ENCODE measurements at regions not wholly inside any gene's neighbourhood (a gene's known extent, or its start where the extent isn't known, plus 50 kb on each side); places are given as distances from the start of the nearest gene placed in this dataset.

- Histone ChIP-seq H3K27me3 (no peaks in the 10 kb centered on the region), H3K27ac (no peak overlapping the region), H3K4me1 (no peaks in the 10 kb centered on the region), H3K4me3 (no peak overlapping the region), H3K36me3 (no peaks in the 10 kb centered on the region), H3K9me3 (no peaks in the 10 kb centered on the region)
- ATAC-seq (ENCODE audit: low FRiP score in 2 of 2) (no peak), DNase-seq (no peak)
- TF ChIP-seq POLR2AphosphoS5 (IDR thresholded peaks at IDR 0.05) (no peak), POLR2A (IDR thresholded peaks at IDR 0.05) (no peak), EP300 (IDR thresholded peaks at IDR 0.05) (no peak)
- TF ChIP-seq, protein P1, sequence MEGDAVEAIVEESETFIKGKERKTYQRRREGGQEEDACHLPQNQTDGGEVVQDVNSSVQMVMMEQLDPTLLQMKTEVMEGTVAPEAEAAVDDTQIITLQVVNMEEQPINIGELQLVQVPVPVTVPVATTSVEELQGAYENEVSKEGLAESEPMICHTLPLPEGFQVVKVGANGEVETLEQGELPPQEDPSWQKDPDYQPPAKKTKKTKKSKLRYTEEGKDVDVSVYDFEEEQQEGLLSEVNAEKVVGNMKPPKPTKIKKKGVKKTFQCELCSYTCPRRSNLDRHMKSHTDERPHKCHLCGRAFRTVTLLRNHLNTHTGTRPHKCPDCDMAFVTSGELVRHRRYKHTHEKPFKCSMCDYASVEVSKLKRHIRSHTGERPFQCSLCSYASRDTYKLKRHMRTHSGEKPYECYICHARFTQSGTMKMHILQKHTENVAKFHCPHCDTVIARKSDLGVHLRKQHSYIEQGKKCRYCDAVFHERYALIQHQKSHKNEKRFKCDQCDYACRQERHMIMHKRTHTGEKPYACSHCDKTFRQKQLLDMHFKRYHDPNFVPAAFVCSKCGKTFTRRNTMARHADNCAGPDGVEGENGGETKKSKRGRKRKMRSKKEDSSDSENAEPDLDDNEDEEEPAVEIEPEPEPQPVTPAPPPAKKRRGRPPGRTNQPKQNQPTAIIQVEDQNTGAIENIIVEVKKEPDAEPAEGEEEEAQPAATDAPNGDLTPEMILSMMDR (IDR thresholded peaks at IDR 0.05), result no peak
- WGBS, 2 donors, result 79 to 86% methylated on average over 1 of the region's 1 CpG
Observed at GRCh38 chr2:184256611-184257010, 341.7 kb upstream of the ZNF804A start.

DNA sequence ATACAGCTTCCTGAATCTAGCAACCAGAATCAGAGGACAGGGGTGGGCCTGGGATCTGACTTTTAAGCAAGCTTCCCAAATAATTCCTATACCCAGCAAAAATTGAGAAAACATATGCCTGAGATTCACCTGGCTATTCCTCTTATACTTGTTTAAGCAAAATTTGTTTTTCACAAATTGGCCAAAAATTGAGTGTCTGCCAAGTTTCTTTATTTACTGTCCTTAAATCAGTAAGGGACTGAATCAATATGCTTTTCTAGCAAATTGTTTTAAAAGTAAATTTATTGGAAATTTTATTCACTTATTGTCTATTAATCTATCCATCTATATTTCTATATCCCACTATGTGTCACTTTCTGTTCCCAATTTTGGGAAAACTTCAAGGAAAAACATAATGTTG is 337.0 kb upstream of the ZNF804A start:
- H3K4me3 ChIP-seq, result no peak overlapping the region
- no peaks in the 10 kb centered on the region for H3K27me3 ChIP-seq
- H3K4me1 ChIP-seq, result no peaks in the 10 kb centered on the region
- no peak overlapping the region for H3K27ac ChIP-seq
- DNase-seq (no peak), ATAC-seq (ENCODE audit: low FRiP score in 2 of 2) (no peak)
- H3K36me3 ChIP-seq, result no peaks in the 10 kb centered on the region
- H3K9me3 ChIP-seq, result no peaks in the 10 kb centered on the region
- no peak for TF ChIP-seq POLR2AphosphoS5 (IDR thresholded peaks at IDR 0.05)
- TF ChIP-seq POLR2A (IDR thresholded peaks at IDR 0.05), result no peak
- TF ChIP-seq, protein P1 (IDR thresholded peaks at IDR 0.05), result no peak
- no peak for TF ChIP-seq EP300 (IDR thresholded peaks at IDR 0.05)

DNA sequence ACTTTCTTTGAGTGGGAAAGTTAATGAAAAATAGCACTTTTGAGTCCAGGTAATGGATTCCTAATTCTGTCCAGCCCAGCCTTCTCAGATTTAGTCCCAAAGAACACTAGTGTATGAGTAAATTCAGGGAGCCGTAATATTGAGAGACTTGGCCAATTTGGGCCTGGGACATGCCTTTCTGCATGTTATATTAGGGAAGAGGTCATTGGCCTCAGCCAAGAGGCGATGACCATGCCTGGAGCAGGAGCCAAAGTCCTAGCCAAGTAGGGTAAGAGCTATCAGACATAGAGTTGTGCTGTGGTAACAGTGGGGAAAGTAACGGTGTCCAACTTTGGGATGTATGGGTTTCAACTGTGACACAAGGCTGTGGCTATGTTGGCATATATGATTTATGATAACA is 336.5 kb upstream of the ZNF804A start:
- TF ChIP-seq POLR2A (IDR thresholded peaks at IDR 0.05) (no peak), EP300 (IDR thresholded peaks at IDR 0.05) (no peak), POLR2AphosphoS5 (IDR thresholded peaks at IDR 0.05) (no peak)
- no peak for ATAC-seq (ENCODE audit: low FRiP score in 2 of 2)
- Histone ChIP-seq H3K36me3 (no peaks in the 10 kb centered on the region), H3K4me3 (no peak overlapping the region), H3K4me1 (no peaks in the 10 kb centered on the region), H3K27ac (no peak overlapping the region), H3K27me3 (no peaks in the 10 kb centered on the region), H3K9me3 (no peaks in the 10 kb centered on the region)
- DNase-seq, result no peak
- 72 to 86% methylated on average over 3 of the region's 3 CpGs for WGBS, 2 donors

DNA sequence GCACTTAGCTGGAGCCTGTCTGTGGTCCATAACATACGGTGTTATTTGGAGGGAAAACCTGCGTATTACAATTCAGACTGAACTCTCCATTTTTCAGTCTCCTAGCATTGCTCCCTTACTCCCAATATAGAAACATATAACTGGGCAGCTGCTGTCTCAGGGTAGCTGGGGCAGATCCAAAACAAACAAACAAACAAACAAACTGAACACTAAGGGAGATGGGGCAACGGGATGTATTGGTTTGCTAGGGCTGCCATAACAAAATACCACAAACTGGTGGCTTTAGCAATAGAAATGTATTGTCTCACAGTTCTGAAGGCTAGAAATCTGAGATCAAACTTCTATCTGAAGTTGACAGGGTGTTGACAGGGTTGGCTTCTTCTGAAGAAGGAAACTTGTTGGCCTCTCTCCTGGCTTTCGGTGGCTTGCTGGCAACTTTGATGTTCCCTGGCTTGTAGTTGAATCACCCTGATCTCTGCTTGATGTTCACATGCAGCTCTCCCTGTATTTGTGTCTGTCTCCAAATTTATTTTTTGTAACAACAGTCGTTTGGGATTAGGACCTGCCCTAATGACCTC is 329.3 kb upstream of the ZNF804A start:
- Histone ChIP-seq H3K27ac (no peak overlapping the region), H3K27me3 (no peaks in the 10 kb centered on the region), H3K4me1 (no peaks in the 10 kb centered on the region), H3K4me3 (no peak overlapping the region), H3K9me3 (no peaks in the 10 kb centered on the region), H3K36me3 (no peaks in the 10 kb centered on the region)
- 64 to 80% methylated on average over 5 of the region's 5 CpGs for WGBS, 2 donors
- ATAC-seq (ENCODE audit: low FRiP score in 2 of 2) (no peak), DNase-seq (no peak)
- TF ChIP-seq, protein P1 (IDR thresholded peaks at IDR 0.05), result no peak
- TF ChIP-seq EP300 (IDR thresholded peaks at IDR 0.05) (no peak), POLR2AphosphoS5 (IDR thresholded peaks at IDR 0.05) (no peak), POLR2A (IDR thresholded peaks at IDR 0.05) (no peak)

DNA sequence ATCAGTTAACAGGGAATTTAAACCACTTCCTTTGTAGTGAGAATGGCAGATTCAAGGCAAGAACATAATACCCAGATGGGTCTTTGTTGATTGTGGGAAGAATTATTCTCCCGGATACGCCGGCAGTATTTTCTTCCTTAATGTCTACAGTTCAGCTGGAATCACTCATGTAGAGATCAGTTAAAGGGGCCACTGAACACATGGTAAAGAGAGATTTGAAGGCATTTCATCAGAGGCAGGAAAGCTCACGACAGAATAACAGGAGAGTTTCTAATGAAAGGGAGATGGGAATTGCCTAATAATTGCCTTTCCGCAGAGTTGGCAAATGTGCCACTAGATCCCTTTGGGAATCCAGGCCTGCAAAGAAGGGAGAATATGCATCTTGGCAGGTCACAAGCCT is 327.7 kb upstream of the ZNF804A start:
- H3K27ac ChIP-seq, result no peak overlapping the region
- no peaks in the 10 kb centered on the region for H3K4me1 ChIP-seq
- TF ChIP-seq POLR2AphosphoS5 (IDR thresholded peaks at IDR 0.05) (no peak), POLR2A (IDR thresholded peaks at IDR 0.05) (no peak), EP300 (IDR thresholded peaks at IDR 0.05) (no peak)
- TF ChIP-seq, protein P1 (IDR thresholded peaks at IDR 0.05), result no peak
- H3K9me3 ChIP-seq, result no peaks in the 10 kb centered on the region
- WGBS, 2 donors, result 70 to 79% methylated on average over 5 of the region's 5 CpGs
- DNase-seq (no peak), ATAC-seq (ENCODE audit: low FRiP score in 2 of 2) (no peak)
- H3K4me3 ChIP-seq, result no peak overlapping the region
- no peaks in the 10 kb centered on the region for H3K27me3 ChIP-seq
- H3K36me3 ChIP-seq, result no peaks in the 10 kb centered on the region
